Ishikawa (cell line): ENCODE measurements at regions not wholly inside any gene's neighbourhood (a gene's known extent, or its start where the extent isn't known, plus 50 kb on each side); places are given as distances from the start of the nearest gene placed in this dataset.

Experiments
- CEBPB ChIP-seq: IDR thresholded peaks from 2 replicates; pipeline ENCODE4 v1.6.1; 2012
- CREB1 ChIP-seq: IDR thresholded peaks from 2 replicates; pipeline ENCODE4 v1.6.1; 2012; ENCODE audit warnings: low read depth
- EGR1 ChIP-seq: IDR thresholded peaks from 2 replicates; pipeline ENCODE4 v1.6.1; 2012
- EP300 ChIP-seq: IDR thresholded peaks from 2 replicates; pipeline ENCODE4 v1.6.1; 2012; ENCODE audit warnings: borderline replicate concordance
- NFIC ChIP-seq: IDR thresholded peaks from 2 replicates; pipeline ENCODE4 v1.6.1; 2012
- RAD21 ChIP-seq: IDR thresholded peaks from 2 replicates; pipeline ENCODE4 v1.6.1; 2012; ENCODE audit warnings: low read depth
- TAF1 ChIP-seq: IDR thresholded peaks from 2 replicates; pipeline ENCODE4 v1.6.1; 2012; ENCODE audit warnings: low read depth, mild to moderate bottlenecking
- TCF12 ChIP-seq: IDR thresholded peaks from 2 replicates; pipeline ENCODE4 v1.6.1; 2012; ENCODE audit warnings: low read depth
- TEAD4 ChIP-seq: IDR thresholded peaks from 2 replicates; pipeline ENCODE4 v1.6.1; 2012
- YY1 ChIP-seq: IDR thresholded peaks from 2 replicates; pipeline ENCODE4 v1.6.1; 2012; ENCODE audit warnings: low read depth
- ZBTB7A ChIP-seq: IDR thresholded peaks from 2 replicates; pipeline ENCODE4 v1.6.1; 2012; ENCODE audit warnings: low read depth
- TF ChIP-seq, protein P1 (sequence below): IDR thresholded peaks from 2 replicates; pipeline ENCODE4 v1.6.1; 2012
- TF ChIP-seq, protein P2 (sequence below): IDR thresholded peaks from 2 replicates; pipeline ENCODE4 v1.6.1; 2012
- TF ChIP-seq, protein P3 (sequence below): IDR thresholded peaks from 2 replicates; pipeline ENCODE4 v1.6.1; 2012; ENCODE audit warnings: low read depth, mild to moderate bottlenecking

DNA sequence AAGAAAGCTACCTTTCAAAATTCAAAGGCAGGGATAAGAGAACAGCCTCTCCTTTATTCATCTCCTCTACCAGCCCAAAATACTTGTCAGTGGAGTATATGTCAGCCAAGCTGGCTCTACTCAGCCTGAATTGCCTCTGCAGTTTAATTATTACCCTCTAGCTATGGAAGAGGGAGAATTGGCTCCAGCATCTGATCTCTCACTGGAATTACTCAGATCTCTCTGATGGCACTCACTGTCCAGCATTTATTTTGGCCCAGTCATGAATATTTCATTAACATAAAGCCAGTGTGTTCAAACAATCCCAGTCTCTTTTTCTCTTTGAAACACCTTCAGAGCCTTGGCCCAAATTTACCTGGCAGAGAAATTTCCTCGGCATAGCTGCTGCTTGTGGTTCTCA lies 58.6 kb upstream of the TMEM108 start:
- no peak for TF ChIP-seq CREB1
- no peak for TF ChIP-seq YY1
- TF ChIP-seq, protein P1, sequence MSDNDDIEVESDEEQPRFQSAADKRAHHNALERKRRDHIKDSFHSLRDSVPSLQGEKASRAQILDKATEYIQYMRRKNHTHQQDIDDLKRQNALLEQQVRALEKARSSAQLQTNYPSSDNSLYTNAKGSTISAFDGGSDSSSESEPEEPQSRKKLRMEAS: no peak
- no peak for TF ChIP-seq EP300
- no peak for TF ChIP-seq CEBPB
- no peak for TF ChIP-seq RAD21
- no peak for TF ChIP-seq NFIC
- TF ChIP-seq, protein P2, sequence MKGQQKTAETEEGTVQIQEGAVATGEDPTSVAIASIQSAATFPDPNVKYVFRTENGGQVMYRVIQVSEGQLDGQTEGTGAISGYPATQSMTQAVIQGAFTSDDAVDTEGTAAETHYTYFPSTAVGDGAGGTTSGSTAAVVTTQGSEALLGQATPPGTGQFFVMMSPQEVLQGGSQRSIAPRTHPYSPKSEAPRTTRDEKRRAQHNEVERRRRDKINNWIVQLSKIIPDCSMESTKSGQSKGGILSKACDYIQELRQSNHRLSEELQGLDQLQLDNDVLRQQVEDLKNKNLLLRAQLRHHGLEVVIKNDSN: no peak
- no peak for TF ChIP-seq TAF1
- TF ChIP-seq TEAD4: no peak
- TF ChIP-seq, protein P3, sequence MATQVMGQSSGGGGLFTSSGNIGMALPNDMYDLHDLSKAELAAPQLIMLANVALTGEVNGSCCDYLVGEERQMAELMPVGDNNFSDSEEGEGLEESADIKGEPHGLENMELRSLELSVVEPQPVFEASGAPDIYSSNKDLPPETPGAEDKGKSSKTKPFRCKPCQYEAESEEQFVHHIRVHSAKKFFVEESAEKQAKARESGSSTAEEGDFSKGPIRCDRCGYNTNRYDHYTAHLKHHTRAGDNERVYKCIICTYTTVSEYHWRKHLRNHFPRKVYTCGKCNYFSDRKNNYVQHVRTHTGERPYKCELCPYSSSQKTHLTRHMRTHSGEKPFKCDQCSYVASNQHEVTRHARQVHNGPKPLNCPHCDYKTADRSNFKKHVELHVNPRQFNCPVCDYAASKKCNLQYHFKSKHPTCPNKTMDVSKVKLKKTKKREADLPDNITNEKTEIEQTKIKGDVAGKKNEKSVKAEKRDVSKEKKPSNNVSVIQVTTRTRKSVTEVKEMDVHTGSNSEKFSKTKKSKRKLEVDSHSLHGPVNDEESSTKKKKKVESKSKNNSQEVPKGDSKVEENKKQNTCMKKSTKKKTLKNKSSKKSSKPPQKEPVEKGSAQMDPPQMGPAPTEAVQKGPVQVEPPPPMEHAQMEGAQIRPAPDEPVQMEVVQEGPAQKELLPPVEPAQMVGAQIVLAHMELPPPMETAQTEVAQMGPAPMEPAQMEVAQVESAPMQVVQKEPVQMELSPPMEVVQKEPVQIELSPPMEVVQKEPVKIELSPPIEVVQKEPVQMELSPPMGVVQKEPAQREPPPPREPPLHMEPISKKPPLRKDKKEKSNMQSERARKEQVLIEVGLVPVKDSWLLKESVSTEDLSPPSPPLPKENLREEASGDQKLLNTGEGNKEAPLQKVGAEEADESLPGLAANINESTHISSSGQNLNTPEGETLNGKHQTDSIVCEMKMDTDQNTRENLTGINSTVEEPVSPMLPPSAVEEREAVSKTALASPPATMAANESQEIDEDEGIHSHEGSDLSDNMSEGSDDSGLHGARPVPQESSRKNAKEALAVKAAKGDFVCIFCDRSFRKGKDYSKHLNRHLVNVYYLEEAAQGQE: no peak
- TF ChIP-seq ZBTB7A: no peak
- TF ChIP-seq EGR1: no peak
- no peak for TF ChIP-seq TCF12
